HG03066 (cell line): ENCODE measurements at regions not wholly inside any gene's neighbourhood (a gene's known extent, or its start where the extent isn't known, plus 50 kb on each side); places are given as distances from the start of the nearest gene placed in this dataset.
"Not testable (repeated sequence)": the region's sequence is repeated elsewhere in the genome, so short reads cannot be mapped to it uniquely, and the experiment has no call there.

Source experiments
- ATAC-seq: cut with Tn5 transposase; IDR thresholded peaks from one replicate; pipeline ENCODE4 v1.9.1; 2021; ENCODE audit warnings: low read depth; ENCODE audit not compliant: unreplicated experiment

DNA sequence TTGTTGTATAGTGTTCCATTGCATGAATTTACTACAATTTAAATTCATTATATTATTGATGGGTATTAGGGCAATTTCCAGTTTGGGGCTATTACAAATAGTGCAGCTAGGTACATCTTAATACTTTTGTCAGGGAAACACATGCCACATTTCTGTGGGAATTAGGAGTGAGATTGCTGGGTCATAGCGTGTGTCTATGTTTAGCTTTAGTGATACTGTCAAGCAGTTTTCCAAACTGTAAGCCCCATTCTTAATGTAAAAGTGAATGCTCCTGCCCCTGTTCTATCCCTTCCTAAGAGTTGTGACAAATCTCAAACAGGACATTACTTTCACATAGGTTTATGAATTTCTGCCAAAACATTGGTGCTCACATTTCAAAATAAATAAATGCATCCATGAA is 184.5 kb upstream of the ANKRD28 start:
- ATAC-seq, result no peak

DNA sequence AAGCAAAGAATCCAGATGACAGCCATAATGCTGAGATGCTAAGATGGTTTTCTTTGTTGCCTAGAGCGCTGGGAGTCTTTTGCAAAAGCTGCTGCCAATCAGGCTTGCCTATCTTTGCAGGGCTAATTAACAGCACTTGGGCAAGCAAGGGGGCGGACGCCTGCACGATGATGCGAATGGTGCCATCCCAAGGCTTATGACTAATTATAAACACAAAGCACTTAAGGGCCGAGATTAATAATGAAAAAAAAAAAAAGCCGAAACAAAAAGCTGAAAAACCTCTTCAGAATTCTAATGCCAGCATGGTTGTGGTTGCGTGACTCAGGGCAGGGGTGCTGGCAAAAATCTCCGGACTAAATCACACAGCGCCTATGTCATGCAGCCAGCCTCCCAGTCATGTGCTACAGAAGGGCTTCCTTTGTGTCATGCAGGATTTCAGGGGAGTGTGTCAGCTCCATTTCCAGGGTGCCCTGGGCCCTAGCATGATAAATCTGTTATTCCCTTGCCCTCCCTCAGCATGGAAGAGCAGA is 185.0 kb upstream of the ANKRD28 start:
- ATAC-seq, result no peak

DNA sequence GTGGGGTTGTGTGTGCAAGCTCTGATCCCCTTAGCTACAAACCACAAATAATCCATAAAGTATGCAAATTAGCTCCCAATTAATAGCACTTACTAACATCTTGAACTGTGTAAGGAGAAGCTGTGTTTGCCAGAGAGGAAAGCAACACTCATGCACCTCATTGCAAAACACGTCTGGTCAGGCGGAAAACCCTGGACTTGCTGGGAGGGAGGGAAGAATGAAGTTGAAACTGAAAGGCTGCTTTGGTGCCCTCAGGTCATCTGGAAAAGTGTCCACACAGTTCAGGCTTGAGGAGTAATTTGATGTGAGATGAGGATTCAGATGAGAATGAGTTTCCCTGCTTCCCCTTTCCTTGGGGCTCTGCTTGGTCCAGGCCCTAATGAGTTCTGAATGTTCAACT is 185.5 kb upstream of the ANKRD28 start:
- no peak for ATAC-seq

DNA sequence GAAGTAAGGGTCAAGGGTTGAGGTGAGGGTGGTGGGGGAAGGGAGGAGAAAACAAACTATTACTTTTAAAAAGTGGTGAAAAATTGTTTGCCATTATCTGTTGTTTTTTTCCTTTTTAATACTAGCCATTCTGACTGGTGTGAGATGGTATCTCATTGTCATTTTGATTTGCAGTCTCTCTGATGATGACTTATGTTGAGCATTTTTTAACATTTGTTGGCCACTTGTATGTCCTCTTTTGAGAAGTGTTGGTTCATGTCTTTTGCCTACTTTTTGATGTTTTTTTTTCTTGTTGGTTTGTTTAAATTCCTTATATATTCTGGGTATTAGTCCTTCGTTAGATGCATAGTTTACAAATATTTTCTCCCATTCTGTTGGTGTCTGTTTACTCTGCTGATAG is 185.9 kb upstream of the ANKRD28 start:
- ATAC-seq, result no peak

DNA sequence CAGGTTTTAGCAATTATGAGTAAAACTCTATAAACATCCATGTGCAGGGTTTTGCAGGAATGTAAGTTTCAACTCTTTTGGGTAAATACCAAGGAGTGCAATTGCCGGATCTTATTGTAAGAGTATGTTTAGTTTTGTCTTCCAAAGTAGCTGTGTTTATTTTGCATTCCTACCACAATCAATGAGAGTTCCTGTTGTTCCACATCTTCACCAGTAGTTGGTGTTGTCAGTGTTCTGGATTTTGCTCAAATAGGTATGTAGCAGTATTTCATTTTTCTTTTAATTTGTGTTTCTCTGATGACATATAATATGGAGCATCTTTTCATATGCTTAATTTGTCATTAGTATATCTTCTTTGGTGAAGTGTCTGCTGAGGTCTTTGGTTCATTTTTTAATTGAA is 185.1 kb upstream of the GALNT15 start:
- ATAC-seq, result no peak

DNA sequence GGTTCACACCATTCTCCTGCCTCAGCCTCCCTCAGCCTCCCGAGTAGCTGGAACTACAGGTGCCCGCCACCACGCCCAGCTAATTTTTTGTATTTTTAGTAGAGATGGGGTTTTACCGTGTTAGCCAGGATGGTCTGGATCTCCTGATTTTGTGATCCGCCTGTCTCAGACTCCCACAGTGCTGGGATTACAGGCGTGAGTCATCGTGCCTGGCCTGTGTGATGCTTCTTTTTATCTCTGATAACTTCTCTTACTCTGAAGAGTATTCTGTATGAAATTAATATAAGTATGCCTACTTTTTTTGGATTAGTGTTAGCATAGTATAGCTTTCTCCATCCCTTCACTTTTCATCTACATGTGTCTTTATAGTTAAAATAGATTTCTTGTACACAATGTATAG is 180.8 kb upstream of the GALNT15 start:
- ATAC-seq, result not testable (repeated sequence)

DNA sequence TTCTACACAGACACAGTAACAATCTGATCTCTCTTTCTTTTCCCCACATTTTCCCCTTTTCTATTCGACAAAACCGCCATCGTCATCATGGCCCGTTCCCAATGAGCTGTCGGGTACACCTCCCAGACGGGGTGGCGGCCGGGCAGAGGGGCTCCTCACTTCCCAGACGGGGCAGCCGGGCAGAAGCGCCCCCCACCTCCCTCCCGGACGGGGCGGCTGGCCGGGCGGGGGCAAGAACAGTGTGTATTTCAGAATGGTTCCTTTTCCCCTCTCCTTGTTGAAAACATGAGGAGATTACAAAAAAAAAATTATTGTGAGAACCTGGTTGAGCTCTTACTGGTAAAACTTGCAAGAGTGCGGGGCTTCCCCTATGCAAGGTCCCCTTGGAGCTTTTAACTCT is 178.0 kb upstream of the GALNT15 start:
- not testable (repeated sequence) for ATAC-seq

DNA sequence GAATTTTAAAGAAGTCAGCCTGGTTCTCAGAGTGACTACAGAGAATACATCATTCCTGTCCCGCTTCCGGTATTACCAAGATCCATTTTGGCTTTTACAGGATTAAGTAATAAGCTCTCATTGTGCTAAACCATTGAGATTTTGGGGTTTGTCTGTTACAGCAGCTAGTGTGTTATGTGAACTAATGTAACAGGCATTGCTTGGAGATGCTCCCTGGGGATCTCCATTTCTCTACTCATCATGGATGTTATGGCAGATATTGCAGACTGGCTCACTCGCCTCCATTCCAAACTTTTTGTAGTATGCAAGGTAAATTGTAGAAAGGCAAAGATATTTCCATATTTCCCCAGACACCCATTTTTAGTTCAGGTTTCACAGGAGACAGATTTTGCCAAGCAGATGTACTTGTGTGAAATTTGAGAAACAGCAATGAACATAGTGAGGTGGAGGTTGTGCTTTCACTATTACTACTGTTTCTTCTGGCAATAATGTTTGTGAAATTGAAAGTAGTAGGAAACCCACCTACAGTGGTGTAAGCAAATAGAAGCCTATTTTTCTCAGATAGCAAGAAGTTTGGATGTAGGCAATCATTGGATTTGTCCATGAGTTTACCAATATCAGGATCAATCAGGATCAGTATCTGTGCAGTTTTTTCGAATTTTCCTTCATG is 177.1 kb upstream of the GALNT15 start:
- ATAC-seq, result no peak

DNA sequence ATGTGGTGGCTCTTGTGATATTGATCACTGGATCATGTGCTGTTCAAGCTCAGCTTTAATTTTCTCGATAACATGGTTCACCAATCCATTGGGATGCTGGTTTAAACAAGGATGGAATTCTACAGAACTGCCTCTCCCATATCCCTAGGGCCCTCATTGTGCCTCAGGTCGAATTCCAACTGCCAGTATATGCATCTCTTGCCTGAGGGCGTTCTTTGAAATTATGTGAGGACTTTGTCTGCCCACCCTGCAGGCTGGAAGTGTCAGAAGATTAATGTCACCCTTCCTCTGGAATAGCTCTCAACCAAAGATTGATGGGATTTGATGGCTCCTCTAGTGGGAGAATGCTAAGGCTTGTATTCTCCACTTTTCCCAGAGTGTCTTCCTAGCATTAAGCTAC is 175.6 kb upstream of the GALNT15 start:
- ATAC-seq, result no peak

DNA sequence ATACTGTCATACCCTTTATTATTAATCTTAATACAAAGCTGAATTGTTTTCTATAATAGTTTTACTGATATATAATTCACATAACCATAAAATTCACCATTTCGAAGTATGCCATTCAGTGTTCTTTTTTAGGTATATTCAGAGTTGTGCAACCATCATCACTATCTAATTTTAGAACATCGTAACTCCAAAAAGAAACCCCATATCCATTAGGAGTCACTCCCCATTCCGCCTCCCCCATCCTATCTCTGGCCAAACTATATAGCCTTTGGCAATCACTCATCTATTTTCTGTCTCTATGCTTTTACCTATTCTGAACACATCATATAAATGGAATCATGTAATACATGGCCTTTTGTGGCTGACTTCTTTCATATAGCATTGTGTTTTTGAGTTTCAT is 169.7 kb upstream of the GALNT15 start:
- no peak for ATAC-seq

DNA sequence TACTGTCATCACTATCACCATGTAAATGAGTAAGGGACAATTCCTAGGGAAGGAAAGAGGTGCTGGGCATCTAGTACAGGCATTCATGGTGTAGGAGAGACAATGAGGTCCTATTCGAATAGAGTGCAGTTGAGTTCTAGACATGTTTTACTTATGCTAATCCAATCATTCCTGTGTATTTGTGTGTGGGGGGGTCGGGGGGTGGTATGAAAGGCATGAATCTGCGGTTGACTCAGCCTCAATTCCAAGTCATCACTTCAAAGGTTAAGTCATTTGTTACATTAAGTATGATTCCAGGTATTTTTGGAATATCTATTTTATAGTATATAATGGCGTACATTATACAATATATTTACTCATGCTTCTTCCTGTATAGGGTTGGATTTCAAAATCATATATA is 163.1 kb upstream of the GALNT15 start:
- no peak for ATAC-seq

DNA sequence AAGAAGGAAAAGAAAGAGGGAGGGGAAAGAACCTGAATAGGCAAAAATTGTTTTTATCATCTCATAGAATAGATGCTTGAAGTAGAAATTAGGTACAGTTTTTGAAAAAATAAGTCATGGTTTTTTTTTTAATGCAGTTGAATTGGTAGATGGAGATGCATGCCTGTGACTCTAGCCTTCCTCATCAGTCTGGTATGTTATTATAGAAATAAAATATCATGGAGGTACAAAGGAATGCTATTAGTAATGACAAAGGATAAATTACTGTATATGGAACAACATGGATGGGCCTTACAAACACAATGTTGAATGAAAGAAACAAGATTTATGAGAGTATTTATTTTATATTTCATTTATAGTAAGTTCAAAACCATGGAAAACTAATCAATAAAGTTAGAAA is 162.4 kb upstream of the GALNT15 start:
- ATAC-seq, result no peak

DNA sequence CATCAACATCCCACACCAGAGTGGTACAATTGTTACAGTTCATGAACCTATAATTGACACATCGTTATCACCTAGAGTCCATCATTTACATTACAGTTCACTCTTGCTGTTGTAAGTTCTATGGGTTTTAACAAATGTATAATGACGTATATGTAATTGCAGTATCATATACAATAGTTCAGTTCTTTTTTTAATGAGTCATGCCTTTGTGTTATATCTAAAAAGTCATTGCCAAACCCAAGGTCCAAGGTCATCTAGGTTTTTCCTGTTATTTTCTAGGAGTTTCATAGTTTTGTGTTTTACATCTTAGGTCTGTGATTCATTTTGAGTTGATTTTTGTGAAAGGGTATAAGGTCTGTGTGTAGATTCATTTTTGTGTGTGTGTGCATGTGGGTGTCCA is 160.9 kb upstream of the GALNT15 start:
- no peak for ATAC-seq

DNA sequence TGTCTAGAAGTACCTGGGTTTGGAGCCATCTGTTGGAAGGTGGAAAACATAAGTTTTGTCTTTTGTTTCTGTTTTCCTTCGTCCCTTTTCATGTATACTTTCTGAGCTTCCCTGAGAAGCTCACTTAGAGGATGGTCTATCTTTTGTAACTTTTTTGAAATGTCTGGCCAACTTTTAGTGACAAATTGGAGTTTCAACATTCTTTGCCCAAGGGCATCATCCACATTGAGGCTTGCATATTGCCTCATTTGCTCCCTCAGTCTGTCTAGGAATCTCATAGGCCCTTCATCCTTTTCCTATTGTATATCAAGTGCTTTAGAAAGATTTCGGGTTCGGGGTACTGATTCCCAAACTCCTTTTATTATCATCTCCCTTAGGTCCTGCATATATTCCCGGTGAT is 152.7 kb upstream of the GALNT15 start:
- not testable (repeated sequence) for ATAC-seq

DNA sequence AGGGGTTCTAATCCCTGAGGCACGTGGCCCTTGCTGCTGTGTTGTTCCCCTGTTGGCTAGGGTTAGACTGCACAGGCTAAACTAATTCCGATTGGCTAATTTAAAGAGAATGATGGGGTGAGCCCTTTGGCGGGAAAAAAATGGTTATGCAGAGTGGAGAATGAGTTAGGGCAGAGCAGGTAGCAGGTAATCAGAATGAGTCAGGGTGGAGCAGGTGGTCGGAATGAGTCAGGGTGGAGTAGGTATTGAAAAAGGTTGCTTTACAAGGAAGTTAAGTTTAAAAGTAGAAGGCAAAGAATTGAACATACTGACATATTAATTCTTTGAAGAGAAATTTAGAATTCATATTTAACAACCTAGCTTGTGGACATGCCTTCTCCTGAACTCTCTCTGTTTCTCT is 150.6 kb upstream of the GALNT15 start:
- ATAC-seq, result not testable (repeated sequence)

DNA sequence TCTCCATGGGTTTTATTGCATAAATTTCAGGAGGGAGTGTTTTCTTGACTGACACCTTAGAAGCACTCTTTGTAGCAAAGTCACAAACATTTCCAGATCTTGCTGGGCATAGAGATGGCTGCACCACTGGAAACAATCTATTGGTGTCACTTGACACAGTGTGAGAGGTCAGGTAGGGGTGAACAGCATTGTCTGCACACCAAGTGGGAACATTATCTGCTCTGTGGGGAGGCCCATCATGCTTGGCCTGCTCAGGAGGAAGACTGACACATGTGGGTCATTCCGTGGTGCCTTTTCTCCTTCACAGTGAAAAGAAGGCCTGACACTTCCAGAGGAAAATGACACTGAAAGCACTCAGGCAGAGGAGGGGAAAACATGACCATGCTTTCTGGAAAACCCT is 149.9 kb upstream of the GALNT15 start:
- ATAC-seq, result no peak

DNA sequence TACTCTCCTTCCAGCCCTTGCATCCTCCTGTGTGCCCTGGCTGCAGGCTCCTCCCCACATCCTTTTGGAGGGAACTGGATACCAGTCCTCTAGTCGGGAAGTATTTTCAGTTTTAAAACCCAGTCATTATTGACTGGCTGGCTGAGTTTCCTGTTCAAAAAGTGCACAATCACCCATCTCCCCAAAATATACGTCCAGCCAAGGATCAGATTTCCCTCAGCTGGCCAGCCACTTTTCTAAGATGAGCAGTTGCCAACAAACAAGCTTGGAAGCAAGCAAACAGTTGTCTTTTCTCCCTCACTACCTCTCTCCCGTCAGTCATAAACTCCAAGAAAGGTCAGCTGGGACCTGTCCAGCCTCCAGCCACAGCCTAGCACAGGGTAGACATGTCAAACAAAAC is 147.7 kb upstream of the GALNT15 start:
- no peak for ATAC-seq

DNA sequence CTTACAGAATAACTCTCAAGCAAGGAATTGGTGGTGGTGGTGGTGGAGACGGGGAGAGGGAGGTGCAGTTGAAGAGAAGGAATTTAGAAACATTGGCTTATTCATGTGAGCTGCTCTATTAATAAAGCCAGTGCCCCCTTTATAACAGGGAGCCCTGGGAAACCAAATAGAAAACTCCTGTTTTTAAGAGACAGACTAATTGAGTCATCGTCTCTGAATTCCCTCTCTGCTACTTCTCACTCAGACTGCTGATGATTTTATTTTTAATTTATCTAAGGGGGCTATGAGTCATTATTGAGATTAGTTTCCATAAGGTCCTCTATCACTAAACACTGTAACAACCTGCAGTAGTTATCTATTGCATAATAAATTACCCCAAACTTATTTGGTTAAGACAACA is 145.9 kb upstream of the GALNT15 start:
- ATAC-seq, result no peak

DNA sequence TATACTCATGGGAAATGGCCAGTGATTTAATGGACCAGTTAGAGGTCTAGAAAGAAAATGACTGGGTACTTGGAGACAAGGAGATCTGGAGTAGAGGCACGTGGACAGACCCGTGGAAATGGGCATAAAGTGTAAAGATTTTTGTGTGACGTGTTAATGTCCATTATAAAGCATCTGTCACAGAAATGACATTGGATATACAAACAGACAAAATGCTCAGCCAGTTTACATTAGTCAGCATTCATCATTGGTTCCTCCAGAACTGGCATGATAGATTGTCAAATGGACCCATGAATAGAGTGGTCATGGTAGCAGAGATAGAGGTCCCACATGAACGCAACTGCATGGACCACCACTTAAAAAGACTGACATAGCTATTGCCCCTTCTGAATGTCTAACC is 144.1 kb upstream of the GALNT15 start:
- no peak for ATAC-seq

DNA sequence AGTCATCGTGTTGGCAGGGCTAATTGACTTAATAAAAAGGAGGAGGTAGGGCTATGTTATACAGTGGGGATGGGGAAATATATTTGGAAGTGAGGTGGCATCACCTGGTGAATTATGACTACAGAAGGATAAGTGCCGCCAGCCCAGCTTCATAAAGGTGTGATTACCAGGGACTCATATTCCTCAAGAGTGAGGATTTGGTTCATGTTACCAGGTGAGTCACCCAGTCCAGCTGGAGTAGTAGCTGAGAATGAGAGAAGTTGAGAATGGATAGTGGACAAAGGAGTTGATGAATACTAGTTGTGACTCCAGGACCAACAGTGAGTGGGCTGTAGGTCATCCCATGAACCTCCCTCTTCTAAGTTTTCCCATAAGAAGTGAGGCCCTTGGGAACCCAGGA is 143.0 kb upstream of the GALNT15 start:
- ATAC-seq, result no peak

DNA sequence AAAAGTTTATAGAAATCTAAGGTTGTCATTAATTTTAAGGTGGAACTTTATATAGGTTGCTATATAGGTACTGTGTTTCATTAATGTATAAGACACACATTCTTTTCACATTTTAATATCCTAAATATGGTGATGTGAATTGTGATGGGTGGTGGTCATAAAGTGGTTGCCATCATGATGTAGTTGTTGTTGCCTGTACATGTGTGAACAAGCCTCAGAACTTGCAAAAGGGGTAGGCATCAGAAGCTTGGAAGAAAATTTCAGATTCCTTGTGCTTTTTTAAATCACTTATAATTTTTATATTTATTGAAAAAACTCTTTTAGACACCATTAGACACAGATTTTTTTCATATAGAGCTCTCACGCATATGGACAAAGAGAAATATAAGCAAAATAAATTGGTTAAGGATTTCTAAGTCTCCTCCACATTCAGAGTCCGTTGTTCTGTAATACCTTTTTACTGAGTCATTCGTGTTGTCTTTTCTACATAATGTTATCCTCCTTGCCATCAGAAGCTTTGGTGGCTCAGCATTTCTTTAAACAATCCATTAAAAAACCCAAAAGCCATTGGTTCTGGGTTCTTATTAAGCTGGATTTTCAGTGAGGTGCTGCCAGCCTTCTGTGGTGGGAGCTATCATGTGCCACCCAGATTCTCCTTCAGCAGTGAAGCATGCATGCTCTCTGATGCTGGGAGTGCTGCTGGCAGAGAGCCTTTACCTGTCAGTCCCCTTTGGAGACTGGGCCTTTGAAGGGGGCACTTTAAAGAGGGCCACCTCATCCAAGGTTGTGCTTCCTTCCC is 140.4 kb upstream of the GALNT15 start:
- no peak for ATAC-seq

DNA sequence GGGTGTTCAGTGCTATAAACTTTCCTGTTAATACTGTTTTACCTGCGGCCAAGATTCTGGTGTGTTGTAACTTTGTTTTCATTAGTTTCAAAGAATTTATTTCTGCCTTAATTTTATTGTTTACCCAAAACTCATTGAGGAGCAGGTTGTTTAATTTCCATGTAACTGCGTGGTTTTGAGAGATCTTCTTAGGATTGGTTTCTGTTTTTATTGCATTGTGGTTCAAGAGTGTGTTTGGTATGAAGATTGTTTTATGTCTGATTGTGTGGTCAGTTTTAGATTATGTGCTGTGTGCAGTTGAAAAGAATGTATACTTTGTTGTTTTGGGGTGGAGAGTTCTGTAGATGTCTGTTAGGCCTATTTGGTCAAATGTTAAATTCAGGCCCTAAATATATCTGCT is 133.5 kb upstream of the GALNT15 start:
- ATAC-seq, result no peak
